GM12872 (cell line): ENCODE measurements at regions not wholly inside any gene's neighbourhood (a gene's known extent, or its start where the extent isn't known, plus 50 kb on each side); places are given as distances from the start of the nearest gene placed in this dataset.

Experiments used
- TF ChIP-seq, protein P1 (sequence below): IDR thresholded peaks from 3 replicates; pipeline ENCODE4 v1.5.1; 2011; ENCODE audit warnings: low read depth, mild to moderate bottlenecking, low read length, moderate library complexity; ENCODE audit not compliant: insufficient read depth

DNA sequence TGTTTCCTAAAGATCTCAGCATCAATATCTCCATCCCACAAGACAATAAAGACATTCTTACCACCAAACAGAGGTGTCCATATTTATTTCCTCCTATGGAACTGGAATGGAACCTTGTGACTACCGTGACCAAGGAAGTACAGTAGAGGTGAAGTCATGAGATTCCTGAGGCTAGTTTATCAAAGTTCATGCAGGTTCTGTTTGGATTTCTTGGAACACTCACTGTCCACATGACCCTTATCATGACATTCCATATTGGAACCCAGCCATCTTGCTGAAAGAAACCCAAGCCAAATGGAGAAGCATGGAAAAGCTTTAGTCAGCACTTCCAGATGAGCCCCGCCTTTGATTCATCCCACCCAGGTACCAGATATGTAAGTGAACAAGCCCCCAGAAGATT lies 516.0 kb upstream of the POU3F3 start:
- TF ChIP-seq, protein P1, sequence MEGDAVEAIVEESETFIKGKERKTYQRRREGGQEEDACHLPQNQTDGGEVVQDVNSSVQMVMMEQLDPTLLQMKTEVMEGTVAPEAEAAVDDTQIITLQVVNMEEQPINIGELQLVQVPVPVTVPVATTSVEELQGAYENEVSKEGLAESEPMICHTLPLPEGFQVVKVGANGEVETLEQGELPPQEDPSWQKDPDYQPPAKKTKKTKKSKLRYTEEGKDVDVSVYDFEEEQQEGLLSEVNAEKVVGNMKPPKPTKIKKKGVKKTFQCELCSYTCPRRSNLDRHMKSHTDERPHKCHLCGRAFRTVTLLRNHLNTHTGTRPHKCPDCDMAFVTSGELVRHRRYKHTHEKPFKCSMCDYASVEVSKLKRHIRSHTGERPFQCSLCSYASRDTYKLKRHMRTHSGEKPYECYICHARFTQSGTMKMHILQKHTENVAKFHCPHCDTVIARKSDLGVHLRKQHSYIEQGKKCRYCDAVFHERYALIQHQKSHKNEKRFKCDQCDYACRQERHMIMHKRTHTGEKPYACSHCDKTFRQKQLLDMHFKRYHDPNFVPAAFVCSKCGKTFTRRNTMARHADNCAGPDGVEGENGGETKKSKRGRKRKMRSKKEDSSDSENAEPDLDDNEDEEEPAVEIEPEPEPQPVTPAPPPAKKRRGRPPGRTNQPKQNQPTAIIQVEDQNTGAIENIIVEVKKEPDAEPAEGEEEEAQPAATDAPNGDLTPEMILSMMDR = no peak

DNA sequence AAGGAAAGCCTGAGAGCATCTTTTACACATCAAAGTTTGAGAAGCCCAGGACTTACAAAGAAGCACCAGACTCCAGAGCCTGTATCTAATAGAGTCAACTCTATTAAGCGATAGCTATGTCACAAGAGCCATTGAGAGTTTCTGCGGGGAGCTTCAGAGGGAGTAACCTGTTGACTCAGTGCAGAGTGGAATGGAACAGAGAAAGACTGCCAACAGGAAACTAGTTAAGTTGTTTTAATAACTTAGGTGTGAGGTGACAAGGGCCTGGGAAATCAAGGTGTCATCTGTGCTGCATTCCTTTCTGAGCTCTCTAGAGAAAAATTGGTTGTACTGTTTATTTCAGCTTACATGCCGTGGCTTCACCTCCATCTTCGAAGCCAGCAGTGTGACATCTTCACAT lies 513.8 kb upstream of the POU3F3 start:
- TF ChIP-seq, protein P1 = no peak

DNA sequence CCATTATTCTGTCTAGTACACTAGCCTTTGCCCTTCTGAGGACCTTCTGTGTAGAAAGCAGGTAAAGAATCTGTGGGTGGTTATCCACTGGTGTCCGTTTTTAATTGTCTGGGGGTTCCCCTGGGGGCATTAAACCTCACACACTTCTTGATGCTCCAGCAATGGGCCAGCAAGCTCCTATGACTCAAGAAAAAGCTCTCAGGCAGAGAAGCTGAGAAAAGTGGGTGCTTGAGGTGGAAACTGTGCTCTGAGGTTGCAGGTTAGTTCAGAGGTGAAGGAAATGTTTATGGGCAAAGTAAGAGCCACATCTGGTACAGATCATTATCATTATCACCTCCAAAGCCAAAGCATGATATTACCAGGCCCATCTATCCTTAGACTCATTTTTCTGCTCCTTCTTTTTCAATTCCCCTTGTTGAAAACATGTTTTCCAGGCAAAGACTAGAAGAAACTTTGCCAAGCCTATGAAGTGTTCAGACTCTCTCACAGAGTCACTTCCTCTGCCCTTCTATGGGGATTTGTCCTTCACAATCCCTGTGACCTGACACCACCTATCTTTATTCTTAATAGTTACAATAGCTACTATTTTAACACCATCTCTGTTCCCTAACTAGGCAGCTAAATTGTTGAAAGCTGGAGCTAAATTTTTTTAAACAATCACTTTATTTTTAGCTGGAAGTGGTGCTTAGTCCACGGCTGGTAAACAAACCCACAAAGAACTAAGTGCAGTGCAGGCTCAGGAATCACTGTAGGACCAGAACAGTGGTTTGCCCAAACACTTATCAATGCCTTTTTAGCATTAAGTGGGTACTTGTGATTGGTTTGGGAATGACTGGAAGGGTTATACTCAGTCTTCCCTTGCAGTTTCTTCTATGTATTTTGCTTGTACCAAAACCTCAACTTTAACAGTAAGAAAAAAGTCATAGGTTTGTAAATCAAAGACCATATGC lies 512.8 kb upstream of the POU3F3 start:
- TF ChIP-seq, protein P1 = no peak

DNA sequence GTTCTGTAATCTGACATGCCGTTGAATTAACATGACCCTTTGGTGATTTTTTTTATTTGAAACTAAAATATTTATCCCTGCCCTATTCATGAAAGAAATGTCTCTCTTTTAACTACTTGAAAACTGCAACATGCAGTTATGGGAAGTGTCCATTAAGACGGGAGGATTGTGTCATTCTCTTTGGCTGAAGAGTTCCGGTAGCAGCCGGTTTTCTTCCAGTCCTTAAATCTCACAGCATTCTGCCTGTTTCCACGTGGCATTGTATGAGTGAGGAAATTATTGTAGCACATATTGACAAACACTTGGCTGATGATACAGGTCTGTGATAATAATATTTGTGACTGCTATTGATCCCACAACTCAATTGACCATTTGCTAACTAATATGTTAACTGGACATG lies 509.6 kb upstream of the POU3F3 start:
- TF ChIP-seq, protein P1 = no peak

DNA sequence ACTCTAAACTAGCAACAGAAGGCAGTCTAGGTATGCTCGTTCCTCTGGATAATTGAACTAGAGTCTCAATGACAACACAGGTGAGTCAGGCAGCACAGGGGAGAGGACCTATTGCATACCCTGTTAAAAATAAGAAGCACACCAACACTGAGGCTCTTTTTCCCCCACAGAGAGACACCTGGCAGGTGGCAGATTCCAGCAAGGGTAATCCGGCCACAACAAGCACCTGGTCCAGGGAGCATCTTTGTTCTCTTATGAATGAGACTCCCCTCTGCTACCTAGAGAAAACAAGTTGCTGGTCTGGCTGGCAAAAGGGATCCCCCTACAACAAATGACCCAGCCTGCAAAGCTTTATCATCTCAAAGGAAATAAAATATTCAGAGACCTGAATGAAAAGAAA lies 508.9 kb upstream of the POU3F3 start:
- TF ChIP-seq, protein P1 = no peak

DNA sequence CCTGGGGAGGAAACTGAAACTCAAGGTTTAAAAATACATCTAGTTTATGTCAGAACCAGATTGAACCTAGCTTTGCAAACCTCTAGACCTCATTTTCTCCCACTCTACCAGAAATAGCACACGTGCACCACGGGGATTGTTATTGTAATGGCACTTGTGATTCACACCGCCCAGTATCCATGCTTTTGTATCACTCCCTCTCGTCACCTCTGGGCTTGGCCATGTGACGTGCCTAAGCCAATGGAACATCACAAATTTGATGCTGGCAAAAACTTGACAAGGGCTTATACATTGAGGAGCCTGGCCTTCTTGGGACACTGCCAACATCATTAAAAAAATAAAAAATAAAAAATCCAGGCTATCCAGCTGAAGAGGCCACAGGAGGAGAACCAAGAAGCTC lies 495.8 kb upstream of the POU3F3 start:
- TF ChIP-seq, protein P1 = no peak

DNA sequence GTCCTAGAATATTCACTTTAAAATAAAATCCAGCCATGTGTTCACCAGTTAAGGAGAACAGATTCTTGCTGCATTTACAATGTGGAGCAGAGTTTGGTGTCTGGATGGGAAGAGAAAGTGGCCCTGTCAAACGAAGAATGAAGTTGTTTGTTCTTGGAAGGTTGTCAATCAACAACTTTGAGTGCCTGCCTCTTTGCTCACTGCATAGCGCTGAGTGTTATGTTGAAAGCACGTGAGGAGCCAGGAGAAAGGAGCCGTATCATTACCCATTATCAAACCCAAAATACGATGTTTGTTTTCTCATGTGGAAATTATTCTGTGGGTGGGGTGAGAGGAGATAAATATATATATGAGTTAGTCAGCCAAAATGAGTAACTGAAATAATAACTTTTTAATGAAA lies 492.5 kb upstream of the POU3F3 start:
- TF ChIP-seq, protein P1 = no peak
